GM19023 (cell line): ENCODE measurements at regions not wholly inside any gene's neighbourhood (a gene's known extent, or its start where the extent isn't known, plus 50 kb on each side); places are given as distances from the start of the nearest gene placed in this dataset.

Experiments
- ATAC-seq: cut with Tn5 transposase; IDR thresholded peaks from one replicate; pipeline ENCODE4 v1.9.1; 2021; ENCODE audit warnings: mild to moderate bottlenecking, moderate library complexity; ENCODE audit not compliant: unreplicated experiment

DNA sequence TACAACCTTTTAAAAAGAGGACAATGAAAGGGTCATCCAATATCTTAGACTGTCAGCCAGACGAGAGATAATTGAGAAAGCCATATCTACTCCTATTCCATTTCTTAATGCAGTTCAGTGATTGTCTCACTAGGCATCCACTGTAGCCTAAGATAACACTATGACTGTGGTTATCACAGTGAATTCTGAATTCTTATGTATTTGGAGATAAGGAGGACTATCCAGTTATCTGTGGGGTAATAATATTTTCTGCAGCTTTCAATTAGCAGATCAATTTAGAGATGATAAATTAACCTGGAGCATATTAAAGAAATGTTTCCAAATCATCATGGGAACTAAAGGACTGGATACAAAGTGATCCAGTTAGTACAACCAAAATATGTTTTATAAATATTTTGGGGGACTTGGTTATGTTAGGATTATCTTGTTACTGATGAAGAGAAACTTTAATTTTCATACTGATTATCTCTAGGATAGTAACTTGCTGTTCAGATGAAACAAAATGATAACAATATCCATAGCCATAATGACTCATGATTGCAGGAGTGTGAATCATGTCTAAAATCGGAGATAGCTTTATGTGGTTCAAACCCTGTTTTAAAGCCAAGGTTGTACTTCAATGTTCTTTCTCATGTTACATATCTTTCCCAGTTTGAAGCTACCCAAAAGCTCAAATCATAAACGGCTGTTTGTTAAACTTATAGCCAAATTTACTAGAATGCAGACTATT is 1152.0 kb downstream of the HACE1 start:
- ATAC-seq: no peak

DNA sequence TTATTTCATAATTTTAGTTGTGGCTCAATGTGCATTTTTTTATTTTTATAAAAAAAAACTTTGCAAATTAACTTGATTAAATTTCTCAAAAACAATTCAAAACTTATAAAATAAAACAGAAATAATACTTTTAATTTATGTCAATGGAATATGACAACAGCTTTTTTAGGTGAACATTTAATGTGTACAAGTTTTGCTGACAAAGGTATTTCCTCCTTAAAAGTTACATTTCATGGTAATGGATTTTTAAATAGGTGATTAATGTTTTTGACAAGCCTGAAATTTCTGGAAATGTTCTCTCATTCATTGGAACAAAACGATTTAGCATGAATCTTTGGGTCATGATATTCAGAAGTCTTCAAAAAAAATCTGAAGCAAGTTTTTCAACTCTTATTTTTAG is 1160.0 kb downstream of the HACE1 start:
- ATAC-seq: no peak

GRCh38 chr6:103687430-103687829 is 1172.3 kb downstream of the HACE1 start:
- no peak for ATAC-seq

- ATAC-seq: no peak
These were observed 1179.6 kb downstream of the HACE1 start for GRCh38 chr6:103680116-103680515.

GRCh38 chr6:103677290-103677689 is 1182.4 kb downstream of the HACE1 start:
- no peak for ATAC-seq

GRCh38 chr6:103675807-103676406 is 1183.8 kb downstream of the HACE1 start:
- ATAC-seq: no peak

GRCh38 chr6:103674790-103675189 is 1184.9 kb downstream of the HACE1 start:
- ATAC-seq: no peak

DNA sequence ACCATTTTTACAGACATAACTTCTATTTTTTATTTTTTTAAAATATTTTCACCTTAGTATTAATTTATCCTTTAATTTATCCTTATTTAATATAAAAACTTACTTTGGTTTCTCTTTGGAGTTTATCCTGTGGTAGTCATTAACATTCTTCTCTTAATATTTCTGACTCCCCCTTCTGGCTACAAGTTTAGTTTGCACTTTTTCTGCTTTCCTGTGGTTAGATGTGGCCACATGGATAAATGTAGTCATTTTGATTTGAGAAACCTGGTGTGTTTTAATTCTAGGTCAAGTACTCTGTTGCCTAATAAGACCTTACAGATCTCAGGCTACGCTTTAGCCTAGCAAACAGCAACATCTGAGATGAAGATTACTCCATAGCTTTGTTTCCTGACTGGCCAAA is 1187.5 kb downstream of the HACE1 start:
- ATAC-seq: no peak

GRCh38 chr6:103629613-103630012 is 1230.1 kb downstream of the HACE1 start:
- no peak for ATAC-seq

- no peak for ATAC-seq
These were observed 1242.1 kb downstream of the HACE1 start for GRCh38 chr6:103617642-103618041.

DNA sequence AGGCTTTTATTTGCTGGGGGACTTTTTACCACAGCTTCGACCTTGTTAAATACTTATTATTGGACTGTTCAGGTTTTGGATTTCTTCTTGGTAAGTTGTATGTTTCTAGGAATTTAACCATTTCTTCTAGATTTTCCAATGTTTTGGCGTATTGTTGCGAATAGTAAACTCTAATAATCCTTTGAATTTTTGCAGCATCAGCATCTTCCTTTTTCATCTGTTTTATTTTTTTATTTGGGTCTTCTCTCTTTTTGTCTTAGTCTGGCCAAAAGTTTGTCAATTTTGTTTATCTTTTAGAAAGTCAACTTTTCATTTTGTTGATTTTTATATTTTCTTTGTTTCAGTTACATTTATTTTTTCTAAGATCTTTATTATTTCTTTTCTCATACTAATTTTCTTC is 1272.0 kb downstream of the HACE1 start:
- no peak for ATAC-seq

GRCh38 chr6:103578115-103578514 is 1281.6 kb downstream of the HACE1 start:
- ATAC-seq: no peak

GRCh38 chr6:103570431-103570830 is 1289.3 kb downstream of the HACE1 start:
- no peak for ATAC-seq

DNA sequence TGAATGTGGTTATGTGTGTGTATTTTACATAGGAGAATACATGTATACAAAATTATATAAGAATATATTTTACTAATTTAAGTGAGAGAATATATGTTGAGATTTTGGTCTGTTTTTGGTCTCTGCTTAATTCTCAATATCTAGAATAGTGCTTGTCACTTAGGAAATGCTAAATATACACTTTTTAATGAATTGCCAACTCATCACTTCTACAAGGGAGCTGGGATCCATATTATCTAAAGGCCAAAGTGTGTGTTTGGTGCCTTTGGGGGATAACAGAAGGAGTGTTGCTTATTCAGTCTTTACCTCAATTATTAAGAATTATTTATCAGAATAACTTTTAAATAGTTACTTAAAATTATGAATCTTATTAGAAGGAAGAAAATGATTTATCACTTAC is 1304.8 kb downstream of the HACE1 start:
- ATAC-seq: no peak

DNA sequence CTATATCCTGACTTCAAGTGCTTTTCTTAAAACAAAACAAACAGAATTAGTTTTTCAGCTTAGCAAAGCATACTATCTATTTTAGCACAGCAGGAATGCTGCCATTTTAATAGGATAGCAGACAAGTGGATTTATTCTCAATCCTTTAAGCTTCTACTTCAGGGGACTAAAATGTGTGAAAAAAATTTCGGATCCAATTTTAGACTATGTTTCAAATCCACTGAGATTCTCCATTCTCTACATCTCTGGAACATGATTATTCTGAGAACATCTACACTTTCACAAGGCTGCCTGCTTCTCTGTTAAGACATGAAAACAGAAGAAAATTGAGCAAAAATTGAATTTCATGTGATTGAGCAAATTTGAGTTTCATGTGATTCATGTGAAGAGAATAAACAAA is 1321.3 kb downstream of the HACE1 start:
- ATAC-seq: no peak

DNA sequence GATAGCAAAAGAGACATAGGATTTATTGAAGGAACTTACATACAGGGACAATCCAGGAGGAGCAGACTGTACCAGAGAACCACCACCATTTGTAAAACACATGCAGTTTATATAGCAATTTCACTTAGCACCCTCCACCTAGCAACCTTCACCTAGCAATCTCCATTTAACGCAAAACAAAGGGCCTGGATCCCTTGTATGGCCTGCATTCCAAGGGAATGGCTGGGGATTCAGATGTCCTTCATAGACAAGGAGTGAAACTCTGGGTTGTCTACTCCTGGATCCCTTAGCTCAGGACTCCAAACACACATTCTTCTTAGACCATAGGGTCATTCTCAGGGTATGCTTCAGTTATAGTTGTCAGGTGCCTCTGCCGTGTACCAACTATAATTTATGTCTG is 1324.9 kb downstream of the HACE1 start:
- ATAC-seq: no peak

GRCh38 chr6:103534095-103534494 is 1325.6 kb downstream of the HACE1 start:
- no peak for ATAC-seq

DNA sequence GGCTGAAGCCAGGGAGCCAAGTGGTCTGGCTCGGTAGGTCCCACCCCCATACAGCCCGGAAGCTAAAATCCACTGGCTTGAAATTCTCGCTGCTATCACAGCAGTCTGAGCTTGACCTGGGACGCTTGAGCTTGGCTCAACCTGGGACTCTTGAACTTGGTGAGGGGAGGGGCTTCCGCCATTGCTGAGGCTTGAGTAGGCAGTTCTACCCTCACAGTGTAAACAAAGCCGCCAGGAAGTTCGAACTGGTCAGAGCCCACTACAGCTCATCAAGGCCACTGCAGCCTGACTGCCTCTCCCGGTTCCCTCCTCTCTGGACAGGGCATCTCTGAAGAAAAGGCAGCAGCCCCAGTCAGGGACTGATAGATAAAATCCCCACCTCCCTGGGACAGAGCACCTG is 1337.7 kb downstream of the HACE1 start:
- no peak for ATAC-seq

DNA sequence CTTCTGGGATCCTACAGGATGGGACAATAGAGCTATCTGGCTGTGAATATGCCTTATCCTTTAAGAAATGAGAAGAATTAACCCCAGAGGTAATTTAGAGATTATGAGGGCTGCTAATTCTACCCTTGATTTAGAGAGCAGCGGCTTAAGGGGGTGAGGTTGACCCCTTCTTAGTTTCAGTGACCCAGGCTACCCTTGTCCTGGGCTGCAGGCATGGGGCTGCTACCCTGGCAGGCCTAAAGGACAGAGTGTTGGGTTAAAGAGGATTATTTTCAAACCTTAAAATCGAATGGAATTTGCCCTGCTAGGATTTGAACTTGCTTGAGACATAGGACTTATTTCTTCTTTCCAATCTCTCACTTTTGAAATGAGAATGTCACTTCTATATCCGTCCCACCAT is 1343.4 kb downstream of the HACE1 start:
- no peak for ATAC-seq

GRCh38 chr6:103507052-103507451 is 1352.7 kb downstream of the HACE1 start:
- no peak for ATAC-seq

DNA sequence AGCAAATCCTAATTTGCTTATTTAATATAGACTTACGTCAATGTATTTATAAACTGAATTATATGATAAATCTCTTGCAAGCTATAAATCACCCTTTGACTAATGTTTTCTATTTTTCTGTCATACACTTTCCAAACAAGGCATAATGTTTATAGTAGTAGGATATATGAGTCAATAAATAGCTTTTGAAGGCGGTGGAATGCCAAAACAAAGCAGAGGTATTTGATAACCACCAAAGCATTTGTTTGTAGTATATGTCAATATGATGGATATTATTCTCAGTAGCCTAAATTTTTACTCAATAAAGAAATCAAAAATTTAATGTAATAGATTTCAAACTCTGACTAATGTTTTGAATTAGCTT is 1354.6 kb downstream of the HACE1 start:
- ATAC-seq: no peak

DNA sequence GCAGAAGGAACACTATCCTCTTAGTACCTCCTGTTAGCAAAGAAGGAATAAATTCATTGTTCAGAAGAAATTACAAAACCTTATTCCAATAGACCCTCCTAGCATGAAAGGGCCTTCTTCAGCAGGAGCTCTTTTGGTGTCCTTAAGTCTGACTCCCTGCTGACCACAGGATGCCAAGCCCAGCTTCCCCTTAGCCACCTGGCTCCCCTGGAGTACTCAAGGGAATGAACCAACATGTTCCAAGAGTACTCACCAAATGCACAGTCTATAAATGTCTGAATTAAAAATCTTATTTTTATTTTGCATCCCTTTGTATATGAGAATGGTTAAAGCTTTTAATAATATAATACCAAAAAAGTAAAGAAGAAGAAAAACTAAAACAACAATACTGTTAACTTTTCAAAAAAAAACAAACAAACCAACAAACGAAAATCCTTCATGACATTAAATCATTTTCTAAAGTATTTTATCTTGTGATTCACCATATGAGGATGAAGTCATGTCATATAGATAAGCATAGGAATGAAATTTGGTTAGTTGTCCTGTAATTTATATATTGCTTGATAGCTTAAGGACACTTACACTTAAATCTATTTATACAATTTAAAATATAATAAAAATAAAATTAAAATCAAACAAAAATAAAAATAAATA is 1355.1 kb downstream of the HACE1 start:
- ATAC-seq: no peak
